ENCODE measurements at regions not wholly inside any gene's neighbourhood (a gene's known extent, or its start where the extent isn't known, plus 50 kb on each side); places are given as distances from the start of the nearest gene placed in this dataset.

GRCh38 chr17:59488805-59489204 is 76.6 kb upstream of the DHX40 start:
- TF ChIP-seq ZBTB7A (IDR thresholded peaks at IDR 0.05; ENCODE audit: low read depth) (no peak), MAX (IDR thresholded peaks at IDR 0.05) (no peak), CREB1 (IDR thresholded peaks at IDR 0.05; ENCODE audit: low read depth) (no peak), REST (IDR thresholded peaks at IDR 0.05; ENCODE audit: low read depth) (no peak), USF1 (IDR thresholded peaks at IDR 0.05) (no peak), YY1 (IDR thresholded peaks at IDR 0.05; ENCODE audit: low read depth) (no peak), NFIC (IDR thresholded peaks at IDR 0.05) (no peak), EP300 (IDR thresholded peaks at IDR 0.05; ENCODE audit: borderline replicate concordance) (no peak), RAD21 (IDR thresholded peaks at IDR 0.05; ENCODE audit: low read depth) (no peak)

GRCh38 chr17:59490216-59490615 is 75.2 kb upstream of the DHX40 start:
- TF ChIP-seq ZBTB7A (IDR thresholded peaks at IDR 0.05; ENCODE audit: low read depth) (no peak), CEBPB (IDR thresholded peaks at IDR 0.05) (no peak), EP300 (IDR thresholded peaks at IDR 0.05; ENCODE audit: borderline replicate concordance) (no peak), MAX (IDR thresholded peaks at IDR 0.05) (no peak), TAF1 (IDR thresholded peaks at IDR 0.05; ENCODE audit: low read depth) (no peak), RAD21 (IDR thresholded peaks at IDR 0.05; ENCODE audit: low read depth) (no peak), YY1 (IDR thresholded peaks at IDR 0.05; ENCODE audit: low read depth) (no peak), CREB1 (IDR thresholded peaks at IDR 0.05; ENCODE audit: low read depth) (no peak), REST (IDR thresholded peaks at IDR 0.05; ENCODE audit: low read depth) (no peak), NFIC (IDR thresholded peaks at IDR 0.05) (no peak), USF1 (IDR thresholded peaks at IDR 0.05) (no peak), EGR1 (IDR thresholded peaks at IDR 0.05) (no peak), FOXM1 (IDR thresholded peaks at IDR 0.05; ENCODE audit: borderline replicate concordance, low read depth) (no peak), TCF12 (IDR thresholded peaks at IDR 0.05; ENCODE audit: low read depth) (no peak), TEAD4 (IDR thresholded peaks at IDR 0.05) (no peak)

- TF ChIP-seq ZBTB7A (IDR thresholded peaks at IDR 0.05; ENCODE audit: low read depth), result no peak
These were observed 73.9 kb upstream of the DHX40 start for GRCh38 chr17:59491353-59492090.

- TF ChIP-seq TEAD4 (IDR thresholded peaks at IDR 0.05), result no peak
- no peak for TF ChIP-seq RAD21 (IDR thresholded peaks at IDR 0.05; ENCODE audit: low read depth)
- no peak for TF ChIP-seq TCF12 (IDR thresholded peaks at IDR 0.05; ENCODE audit: low read depth)
- no peak for TF ChIP-seq MAX (IDR thresholded peaks at IDR 0.05)
- TF ChIP-seq CREB1 (IDR thresholded peaks at IDR 0.05; ENCODE audit: low read depth), result no peak
- TF ChIP-seq NFIC (IDR thresholded peaks at IDR 0.05), result no peak
- TF ChIP-seq TAF1 (IDR thresholded peaks at IDR 0.05; ENCODE audit: low read depth), result no peak
- no peak for TF ChIP-seq ZBTB7A (IDR thresholded peaks at IDR 0.05; ENCODE audit: low read depth)
- TF ChIP-seq REST (IDR thresholded peaks at IDR 0.05; ENCODE audit: low read depth), result no peak
- no peak for TF ChIP-seq EP300 (IDR thresholded peaks at IDR 0.05; ENCODE audit: borderline replicate concordance)
- no peak for TF ChIP-seq CEBPB (IDR thresholded peaks at IDR 0.05)
- TF ChIP-seq FOXM1 (IDR thresholded peaks at IDR 0.05; ENCODE audit: borderline replicate concordance, low read depth), result no peak
- no peak for TF ChIP-seq EGR1 (IDR thresholded peaks at IDR 0.05)
- no peak for TF ChIP-seq USF1 (IDR thresholded peaks at IDR 0.05)
- TF ChIP-seq YY1 (IDR thresholded peaks at IDR 0.05; ENCODE audit: low read depth), result no peak
These were observed 73.3 kb upstream of the DHX40 start for GRCh38 chr17:59492091-59492451.
